ENCODE measurements at regions not wholly inside any gene's neighbourhood (a gene's known extent, or its start where the extent isn't known, plus 50 kb on each side); places are given as distances from the start of the nearest gene placed in this dataset.

DNA sequence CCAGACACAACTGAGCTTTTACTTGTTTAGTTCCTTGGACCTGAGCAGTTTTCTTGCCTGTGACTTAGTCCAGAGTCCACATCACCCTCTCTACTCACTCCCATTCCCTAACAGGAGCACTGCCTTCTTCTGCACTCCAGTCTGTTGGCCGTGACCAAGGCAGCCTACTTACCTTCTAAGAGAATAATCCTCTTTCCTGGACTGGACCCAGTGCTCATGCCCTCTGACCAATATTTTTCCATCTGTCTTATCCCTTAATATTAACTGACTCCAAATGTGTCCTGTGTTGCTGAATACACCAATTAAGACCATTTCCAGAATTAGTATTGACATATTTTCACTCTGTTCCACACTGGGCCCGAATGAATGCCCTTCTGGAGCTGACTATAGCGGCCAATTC is 681.0 kb upstream of the KIF2B start:
- Mint-ChIP-seq H3K9me3 (peaks cover 0 to 9% (median 6%) of the 10 kb centered on the region in 7 donors), H3K36me3 (no peaks in the 10 kb centered on the region), H3K27me3 (no peaks in the 10 kb centered on the region), H3K27ac (no peak overlapping the region), H3K4me3 (peak overlapping the region in 1 of 4 donors; percentile 44), H3K4me1 (no peaks in the 10 kb centered on the region)
- ATAC-seq (ENCODE audit: low read depth in 2 of 2) (no peak), DNase-seq (no peak)
- H3K27me3 ChIP-seq (ENCODE audit: control insufficient read depth, insufficient read depth, low read length) = no peaks in the 10 kb centered on the region
- no peaks in the 10 kb centered on the region for H3K4me1 ChIP-seq (ENCODE audit: control insufficient read depth, insufficient read depth, low read length, poor library complexity, severe bottlenecking)
- H3K27ac ChIP-seq (ENCODE audit: insufficient read depth, low read length, poor library complexity, severe bottlenecking) = no peak overlapping the region
- H3K4me3 ChIP-seq (ENCODE audit: low read depth, low read length) = no peak overlapping the region
- H3K9me3 ChIP-seq (ENCODE audit: control insufficient read depth in 2 of 2, low read length in 2 of 2) = no peaks in the 10 kb centered on the region
- no peaks in the 10 kb centered on the region for H3K36me3 ChIP-seq (ENCODE audit: control insufficient read depth, insufficient read depth, low read length)

GRCh38 chr17:53141280-53141679 is 681.4 kb upstream of the KIF2B start:
- Histone ChIP-seq H3K9me3 (ENCODE audit: control insufficient read depth in 2 of 2, low read length in 2 of 2) (no peaks in the 10 kb centered on the region), H3K36me3 (ENCODE audit: control insufficient read depth, insufficient read depth, low read length) (no peaks in the 10 kb centered on the region), H3K4me1 (ENCODE audit: control insufficient read depth, insufficient read depth, low read length, poor library complexity, severe bottlenecking) (no peaks in the 10 kb centered on the region), H3K27ac (ENCODE audit: insufficient read depth, low read length, poor library complexity, severe bottlenecking) (no peak overlapping the region), H3K27me3 (ENCODE audit: control insufficient read depth, insufficient read depth, low read length) (no peaks in the 10 kb centered on the region), H3K4me3 (ENCODE audit: low read depth, low read length) (no peak overlapping the region)
- Mint-ChIP-seq H3K4me1 (no peaks in the 10 kb centered on the region), H3K9me3 (peaks cover 0 to 9% (median 6%) of the 10 kb centered on the region in 7 donors), H3K27ac (no peak overlapping the region), H3K27me3 (no peaks in the 10 kb centered on the region), H3K4me3 (no peak overlapping the region), H3K36me3 (no peaks in the 10 kb centered on the region)
- DNase-seq = no peak
- ATAC-seq (ENCODE audit: low read depth in 2 of 2) = no peak

DNA sequence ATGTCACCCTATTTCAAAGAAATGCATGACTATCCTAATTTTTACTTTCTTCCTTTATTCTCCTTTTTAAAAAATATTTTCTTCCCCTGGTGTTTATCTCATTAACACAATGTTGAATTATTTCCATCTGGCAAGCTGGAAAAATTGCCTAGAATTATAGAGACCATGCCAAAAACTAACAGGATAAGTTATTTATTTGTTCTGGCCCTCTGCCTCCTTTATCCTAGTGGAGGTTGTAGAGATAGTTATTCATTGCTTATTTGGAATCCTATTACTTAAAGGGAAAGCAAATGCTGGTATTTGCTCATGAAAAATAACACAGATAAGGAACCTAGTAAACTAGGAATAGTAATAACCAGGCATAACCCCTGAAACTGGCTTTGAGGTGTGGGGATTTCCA is 684.9 kb upstream of the KIF2B start:
- H3K4me1 Mint-ChIP-seq = no peaks in the 10 kb centered on the region

DNA sequence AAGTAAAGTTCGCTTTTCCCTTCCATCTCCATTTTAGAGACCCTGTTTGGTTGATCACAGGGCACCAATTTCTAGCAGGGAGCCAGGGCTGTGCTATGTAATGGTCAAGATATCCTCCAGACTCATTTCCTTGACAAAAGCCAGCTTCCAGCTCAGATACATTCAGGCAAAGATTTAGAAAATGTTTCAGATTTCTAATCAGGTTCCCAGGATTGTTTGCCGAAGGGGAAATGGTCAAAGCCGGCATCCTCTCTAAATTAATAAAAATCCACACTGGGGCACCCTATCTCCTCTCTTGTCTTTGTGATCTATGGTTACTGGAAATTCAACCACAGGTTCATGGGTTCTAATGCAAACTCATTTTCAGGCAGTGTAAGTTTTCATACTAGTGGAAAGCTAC is 686.8 kb upstream of the KIF2B start:
- no peak overlapping the region for H3K27ac ChIP-seq (ENCODE audit: insufficient read depth, low read length, poor library complexity, severe bottlenecking)
- no peaks in the 10 kb centered on the region for H3K36me3 Mint-ChIP-seq
- no peaks in the 10 kb centered on the region for H3K4me1 Mint-ChIP-seq
- no peaks in the 10 kb centered on the region for H3K27me3 Mint-ChIP-seq
- DNase-seq (no peak), ATAC-seq (ENCODE audit: low read depth in 2 of 2) (no peak)
- no peaks in the 10 kb centered on the region for H3K27me3 ChIP-seq (ENCODE audit: control insufficient read depth, insufficient read depth, low read length)
- H3K4me1 ChIP-seq (ENCODE audit: control insufficient read depth, insufficient read depth, low read length, poor library complexity, severe bottlenecking) = no peaks in the 10 kb centered on the region
- peaks cover 0 to 6% (median 3%) of the 10 kb centered on the region in 7 donors for H3K9me3 Mint-ChIP-seq
- H3K36me3 ChIP-seq (ENCODE audit: control insufficient read depth, insufficient read depth, low read length) = no peaks in the 10 kb centered on the region
- H3K27ac Mint-ChIP-seq = no peak overlapping the region
- H3K9me3 ChIP-seq (ENCODE audit: control insufficient read depth in 2 of 2, low read length in 2 of 2) = no peaks in the 10 kb centered on the region
- no peak overlapping the region for H3K4me3 Mint-ChIP-seq
- H3K4me3 ChIP-seq (ENCODE audit: low read depth, low read length) = no peak overlapping the region

More for the DNA sequence above, 684.9 kb upstream of the KIF2B start:
- ATAC-seq (ENCODE audit: low read depth in 2 of 2) (no peak), DNase-seq (no peak)
- Histone ChIP-seq H3K36me3 (ENCODE audit: control insufficient read depth, insufficient read depth, low read length) (no peaks in the 10 kb centered on the region), H3K27me3 (ENCODE audit: control insufficient read depth, insufficient read depth, low read length) (no peaks in the 10 kb centered on the region), H3K4me1 (ENCODE audit: control insufficient read depth, insufficient read depth, low read length, poor library complexity, severe bottlenecking) (no peaks in the 10 kb centered on the region), H3K9me3 (ENCODE audit: control insufficient read depth in 2 of 2, low read length in 2 of 2) (no peaks in the 10 kb centered on the region), H3K27ac (ENCODE audit: insufficient read depth, low read length, poor library complexity, severe bottlenecking) (no peak overlapping the region), H3K4me3 (ENCODE audit: low read depth, low read length) (no peak overlapping the region)
- Mint-ChIP-seq H3K4me3 (no peak overlapping the region), H3K36me3 (no peaks in the 10 kb centered on the region), H3K27me3 (no peaks in the 10 kb centered on the region), H3K9me3 (peaks cover 0 to 7% (median 3%) of the 10 kb centered on the region in 7 donors), H3K27ac (peak overlapping the region in 1 of 3 donors; percentile 32)

- DNase-seq (no peak), ATAC-seq (ENCODE audit: low read depth in 2 of 2) (no peak)
- Mint-ChIP-seq H3K27ac (no peak overlapping the region), H3K27me3 (no peaks in the 10 kb centered on the region), H3K4me3 (no peak overlapping the region), H3K9me3 (peaks cover 0 to 6% (median 3%) of the 10 kb centered on the region in 7 donors), H3K36me3 (no peaks in the 10 kb centered on the region), H3K4me1 (no peaks in the 10 kb centered on the region)
- H3K27me3 ChIP-seq (ENCODE audit: control insufficient read depth, insufficient read depth, low read length) = no peaks in the 10 kb centered on the region
- no peaks in the 10 kb centered on the region for H3K9me3 ChIP-seq (ENCODE audit: control insufficient read depth in 2 of 2, low read length in 2 of 2)
- H3K27ac ChIP-seq (ENCODE audit: insufficient read depth, low read length, poor library complexity, severe bottlenecking) = no peak overlapping the region
- H3K4me1 ChIP-seq (ENCODE audit: control insufficient read depth, insufficient read depth, low read length, poor library complexity, severe bottlenecking) = no peaks in the 10 kb centered on the region
- H3K36me3 ChIP-seq (ENCODE audit: control insufficient read depth, insufficient read depth, low read length) = no peaks in the 10 kb centered on the region
- no peak overlapping the region for H3K4me3 ChIP-seq (ENCODE audit: low read depth, low read length)
Observed at GRCh38 chr17:53134548-53134947, 688.2 kb upstream of the KIF2B start.

GRCh38 chr17:53133876-53134275 is 688.9 kb upstream of the KIF2B start:
- ATAC-seq (ENCODE audit: low read depth in 2 of 2) (no peak), DNase-seq (no peak)
- Histone ChIP-seq H3K9me3 (ENCODE audit: control insufficient read depth in 2 of 2, low read length in 2 of 2) (no peaks in the 10 kb centered on the region), H3K27ac (ENCODE audit: insufficient read depth, low read length, poor library complexity, severe bottlenecking) (no peak overlapping the region), H3K4me3 (ENCODE audit: low read depth, low read length) (no peak overlapping the region), H3K4me1 (ENCODE audit: control insufficient read depth, insufficient read depth, low read length, poor library complexity, severe bottlenecking) (no peaks in the 10 kb centered on the region), H3K27me3 (ENCODE audit: control insufficient read depth, insufficient read depth, low read length) (no peaks in the 10 kb centered on the region), H3K36me3 (ENCODE audit: control insufficient read depth, insufficient read depth, low read length) (no peaks in the 10 kb centered on the region)
- H3K9me3 Mint-ChIP-seq = peaks cover 0 to 8% (median 3%) of the 10 kb centered on the region in 7 donors
- H3K27ac Mint-ChIP-seq = no peak overlapping the region
- H3K4me3 Mint-ChIP-seq = no peak overlapping the region
- H3K4me1 Mint-ChIP-seq = no peaks in the 10 kb centered on the region
- no peaks in the 10 kb centered on the region for H3K36me3 Mint-ChIP-seq
- H3K27me3 Mint-ChIP-seq = no peaks in the 10 kb centered on the region

DNA sequence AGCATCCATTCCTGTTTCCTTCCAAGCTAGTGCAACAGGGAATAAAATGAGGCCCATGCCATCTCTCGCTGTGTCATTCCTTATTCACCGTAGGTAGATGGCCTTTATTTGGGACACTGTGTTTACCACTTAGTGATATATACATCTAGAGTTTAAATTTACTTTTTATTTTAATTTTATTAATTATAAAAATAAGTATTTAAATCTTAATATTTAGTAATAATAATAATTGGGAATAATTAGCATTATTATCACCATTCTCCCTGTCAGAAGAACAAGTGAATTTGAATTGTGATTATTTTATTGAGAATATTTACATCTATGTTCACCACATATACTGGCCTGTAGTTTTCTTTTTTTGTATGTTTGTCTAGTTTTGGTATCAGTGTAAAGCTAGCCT is 692.9 kb upstream of the KIF2B start:
- Mint-ChIP-seq H3K27ac (no peak overlapping the region), H3K4me1 (no peaks in the 10 kb centered on the region), H3K27me3 (no peaks in the 10 kb centered on the region), H3K4me3 (no peak overlapping the region), H3K9me3 (peaks cover 0 to 14% (median 2%) of the 10 kb centered on the region in 7 donors), H3K36me3 (no peaks in the 10 kb centered on the region)
- Histone ChIP-seq H3K36me3 (ENCODE audit: control insufficient read depth, insufficient read depth, low read length) (no peaks in the 10 kb centered on the region), H3K27ac (ENCODE audit: insufficient read depth, low read length, poor library complexity, severe bottlenecking) (no peak overlapping the region), H3K9me3 (ENCODE audit: control insufficient read depth in 2 of 2, low read length in 2 of 2) (no peaks in the 10 kb centered on the region), H3K4me3 (ENCODE audit: low read depth, low read length) (no peak overlapping the region), H3K27me3 (ENCODE audit: control insufficient read depth, insufficient read depth, low read length) (no peaks in the 10 kb centered on the region), H3K4me1 (ENCODE audit: control insufficient read depth, insufficient read depth, low read length, poor library complexity, severe bottlenecking) (no peaks in the 10 kb centered on the region)
- no peak for ATAC-seq (ENCODE audit: low read depth in 2 of 2)
- DNase-seq = no peak

- Histone ChIP-seq H3K27ac (ENCODE audit: insufficient read depth, low read length, poor library complexity, severe bottlenecking) (no peak overlapping the region), H3K27me3 (ENCODE audit: control insufficient read depth, insufficient read depth, low read length) (no peaks in the 10 kb centered on the region), H3K36me3 (ENCODE audit: control insufficient read depth, insufficient read depth, low read length) (no peaks in the 10 kb centered on the region), H3K4me1 (ENCODE audit: control insufficient read depth, insufficient read depth, low read length, poor library complexity, severe bottlenecking) (no peaks in the 10 kb centered on the region), H3K4me3 (ENCODE audit: low read depth, low read length) (no peak overlapping the region), H3K9me3 (ENCODE audit: control insufficient read depth in 2 of 2, low read length in 2 of 2) (no peaks in the 10 kb centered on the region)
- no peaks in the 10 kb centered on the region for H3K36me3 Mint-ChIP-seq
- H3K9me3 Mint-ChIP-seq = peaks cover 0 to 20% (median 2%) of the 10 kb centered on the region in 7 donors
- no peak overlapping the region for H3K27ac Mint-ChIP-seq
- ATAC-seq (ENCODE audit: low read depth in 2 of 2) (no peak), DNase-seq (no peak)
- H3K4me1 Mint-ChIP-seq = no peaks in the 10 kb centered on the region
- H3K27me3 Mint-ChIP-seq = no peaks in the 10 kb centered on the region
- H3K4me3 Mint-ChIP-seq = no peak overlapping the region
Observed at GRCh38 chr17:53127331-53127730, 695.4 kb upstream of the KIF2B start.

All from CD4-positive, CD25-positive, alpha-beta regulatory T cell (primary cell).